ENCODE measurements at regions not wholly inside any gene's neighbourhood (a gene's known extent, or its start where the extent isn't known, plus 50 kb on each side); places are given as distances from the start of the nearest gene placed in this dataset.

DNA sequence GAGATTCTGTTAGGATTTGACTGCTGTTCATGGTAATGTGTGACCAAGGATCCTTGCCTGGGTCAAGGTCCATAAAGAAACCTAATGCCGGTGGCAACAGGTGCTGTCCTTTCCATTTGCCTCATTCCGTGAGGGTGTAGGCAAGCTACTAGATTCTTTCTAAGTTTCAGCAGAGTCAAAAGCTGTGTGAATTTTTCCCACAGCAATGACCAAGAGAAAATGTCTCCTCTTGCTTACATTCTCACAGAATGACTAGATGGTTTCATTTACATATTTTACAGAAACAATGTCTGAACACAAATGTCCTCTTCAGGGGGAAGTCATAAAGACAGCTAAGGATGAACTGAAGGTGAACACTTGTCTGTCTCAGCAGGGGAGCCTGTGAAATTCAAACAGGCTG lies 75.3 kb upstream of the SV2C start:
- in situ Hi-C loops (cut with MboI) (no loop called here), intact Hi-C loops (cut with micrococcal nuclease; ENCODE audit: unreplicated experiment) (loop anchor here (10.0 kb wide), 1 partner anchor 247 kb away; no protein-coding TSS in a partner anchor)
- H4K20me1 ChIP-seq (ENCODE audit: control insufficient read depth, insufficient read depth): no peaks in the 10 kb centered on the region
- peaks cover 4% of the 10 kb centered on the region; the same call in 1 of the 3 replicates for H3K9me3 ChIP-seq (replicated peaks; ENCODE audit: control insufficient read depth, insufficient read depth, low read length)
- RAD21 ChIA-PET (ENCODE audit: unreplicated experiment): no interaction called here
- no peak overlapping the region for H3K9ac ChIP-seq (ENCODE audit: control insufficient read depth, insufficient read depth, low read length)
- CTCF ChIA-PET: no interaction called here
- no peaks in the 10 kb centered on the region for H3K27me3 ChIP-seq (replicated peaks in 1 of 2; ENCODE audit: control insufficient read depth in 2 of 2, insufficient read depth in 2 of 2, low read length in 1 of 2)
- BruUV-seq (replicated peaks): no TSS peak
- H3K4me3 ChIP-seq: no peak overlapping the region
- FAIRE-seq (peak; percentile 23), ATAC-seq (peak; percentile 30), DNase-seq (ENCODE audit: low read depth, low spot score) (peak; percentile 15)
- WGBS (ENCODE audit: insufficient coverage, insufficient replicate concordance, low lambda C conversion rate, missing lambda C conversion rate): 38% methylated on average over 2 of the region's 2 CpGs
- no peaks in the 10 kb centered on the region for H3K79me2 ChIP-seq (ENCODE audit: control insufficient read depth, insufficient read depth, low read length)
- SMC1A ChIA-PET (ENCODE audit: uncharacterized antibody, unreplicated experiment): interaction anchor here (0.6 to 1.7 kb wide), 4 partner anchors 32 to 476 kb away, joined by 3 read pairs; no protein-coding TSS in a partner anchor
- H2AFZ ChIP-seq (ENCODE audit: control insufficient read depth, low read depth, low read length): peak overlapping the region; percentile 66
- H3K27ac ChIP-seq (ENCODE audit: control insufficient read depth, insufficient read depth): peak overlapping the region; percentile 52; the same call in 1 of the 2 replicates
- no peaks in the 10 kb centered on the region for H3K36me3 ChIP-seq (ENCODE audit: control insufficient read depth in 2 of 2, insufficient read depth in 2 of 2, low read length in 1 of 2)
- no peak overlapping the region for H3K4me2 ChIP-seq (ENCODE audit: control insufficient read depth, insufficient read depth)
- POLR2A ChIA-PET: no interaction called here
- H3K4me1 ChIP-seq (ENCODE audit: control insufficient read depth, insufficient read depth, low read length): peaks cover 11% of the 10 kb centered on the region
- TF ChIP-seq NFIC (IDR thresholded peaks at IDR 0.05; ENCODE audit: low read depth, low read length): no peak
- no peak for TF ChIP-seq RBBP5 (conservative IDR thresholded peaks at IDR 0.05)
- TF ChIP-seq IKZF1 (conservative IDR thresholded peaks at IDR 0.05): no peak
- no peak for TF ChIP-seq STAT3 (IDR thresholded peaks at IDR 0.05; ENCODE audit: low read depth, low read length)
- no peak for TF ChIP-seq FOXM1 (IDR thresholded peaks at IDR 0.05; ENCODE audit: low read depth, low read length)
- no peak for TF ChIP-seq RAD51 (IDR thresholded peaks at IDR 0.05)
- TF ChIP-seq JUNB (IDR thresholded peaks at IDR 0.05): 0 out of 2 replicates have a peak, but pooled peaks have one; percentile 12
- TF ChIP-seq, protein P1, sequence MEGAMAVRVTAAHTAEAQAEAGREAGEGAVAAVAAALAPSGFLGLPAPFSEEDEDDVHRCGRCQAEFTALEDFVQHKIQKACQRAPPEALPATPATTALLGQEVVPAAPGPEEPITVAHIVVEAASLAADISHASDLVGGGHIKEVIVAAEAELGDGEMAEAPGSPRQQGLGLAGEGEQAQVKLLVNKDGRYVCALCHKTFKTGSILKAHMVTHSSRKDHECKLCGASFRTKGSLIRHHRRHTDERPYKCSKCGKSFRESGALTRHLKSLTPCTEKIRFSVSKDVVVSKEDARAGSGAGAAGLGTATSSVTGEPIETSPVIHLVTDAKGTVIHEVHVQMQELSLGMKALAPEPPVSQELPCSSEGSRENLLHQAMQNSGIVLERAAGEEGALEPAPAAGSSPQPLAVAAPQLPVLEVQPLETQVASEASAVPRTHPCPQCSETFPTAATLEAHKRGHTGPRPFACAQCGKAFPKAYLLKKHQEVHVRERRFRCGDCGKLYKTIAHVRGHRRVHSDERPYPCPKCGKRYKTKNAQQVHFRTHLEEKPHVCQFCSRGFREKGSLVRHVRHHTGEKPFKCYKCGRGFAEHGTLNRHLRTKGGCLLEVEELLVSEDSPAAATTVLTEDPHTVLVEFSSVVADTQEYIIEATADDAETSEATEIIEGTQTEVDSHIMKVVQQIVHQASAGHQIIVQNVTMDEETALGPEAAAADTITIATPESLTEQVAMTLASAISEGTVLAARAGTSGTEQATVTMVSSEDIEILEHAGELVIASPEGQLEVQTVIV (IDR thresholded peaks at IDR 0.05; ENCODE audit: borderline replicate concordance, partially characterized antibody): no peak
- TF ChIP-seq, protein P2, sequence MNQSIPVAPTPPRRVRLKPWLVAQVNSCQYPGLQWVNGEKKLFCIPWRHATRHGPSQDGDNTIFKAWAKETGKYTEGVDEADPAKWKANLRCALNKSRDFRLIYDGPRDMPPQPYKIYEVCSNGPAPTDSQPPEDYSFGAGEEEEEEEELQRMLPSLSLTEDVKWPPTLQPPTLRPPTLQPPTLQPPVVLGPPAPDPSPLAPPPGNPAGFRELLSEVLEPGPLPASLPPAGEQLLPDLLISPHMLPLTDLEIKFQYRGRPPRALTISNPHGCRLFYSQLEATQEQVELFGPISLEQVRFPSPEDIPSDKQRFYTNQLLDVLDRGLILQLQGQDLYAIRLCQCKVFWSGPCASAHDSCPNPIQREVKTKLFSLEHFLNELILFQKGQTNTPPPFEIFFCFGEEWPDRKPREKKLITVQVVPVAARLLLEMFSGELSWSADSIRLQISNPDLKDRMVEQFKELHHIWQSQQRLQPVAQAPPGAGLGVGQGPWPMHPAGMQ (IDR thresholded peaks at IDR 0.05; ENCODE audit: borderline replicate concordance): no peak
- TF ChIP-seq, protein P3, sequence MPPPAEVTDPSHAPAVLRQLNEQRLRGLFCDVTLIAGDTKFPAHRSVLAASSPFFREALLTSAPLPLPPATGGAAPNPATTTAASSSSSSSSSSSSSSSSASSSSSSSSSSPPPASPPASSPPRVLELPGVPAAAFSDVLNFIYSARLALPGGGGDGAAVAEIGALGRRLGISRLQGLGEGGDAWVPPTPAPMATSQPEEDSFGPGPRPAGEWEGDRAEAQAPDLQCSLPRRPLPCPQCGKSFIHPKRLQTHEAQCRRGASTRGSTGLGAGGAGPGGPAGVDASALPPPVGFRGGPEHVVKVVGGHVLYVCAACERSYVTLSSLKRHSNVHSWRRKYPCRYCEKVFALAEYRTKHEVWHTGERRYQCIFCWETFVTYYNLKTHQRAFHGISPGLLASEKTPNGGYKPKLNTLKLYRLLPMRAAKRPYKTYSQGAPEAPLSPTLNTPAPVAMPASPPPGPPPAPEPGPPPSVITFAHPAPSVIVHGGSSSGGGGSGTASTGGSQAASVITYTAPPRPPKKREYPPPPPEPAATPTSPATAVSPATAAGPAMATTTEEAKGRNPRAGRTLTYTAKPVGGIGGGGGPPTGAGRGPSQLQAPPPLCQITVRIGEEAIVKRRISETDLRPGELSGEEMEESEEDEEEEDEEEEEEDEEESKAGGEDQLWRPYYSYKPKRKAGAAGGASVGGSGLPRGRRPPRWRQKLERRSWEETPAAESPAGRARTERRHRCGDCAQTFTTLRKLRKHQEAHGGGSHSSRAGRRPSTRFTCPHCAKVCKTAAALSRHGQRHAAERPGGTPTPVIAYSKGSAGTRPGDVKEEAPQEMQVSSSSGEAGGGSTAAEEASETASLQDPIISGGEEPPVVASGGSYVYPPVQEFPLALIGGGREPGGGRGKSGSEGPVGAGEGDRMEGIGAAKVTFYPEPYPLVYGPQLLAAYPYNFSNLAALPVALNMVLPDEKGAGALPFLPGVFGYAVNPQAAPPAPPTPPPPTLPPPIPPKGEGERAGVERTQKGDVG (CRISPR knock-in tag; IDR thresholded peaks at IDR 0.05): no peak
- TF ChIP-seq RAD21 (IDR thresholded peaks at IDR 0.05; ENCODE audit: insufficient read depth, low read depth, low read length): 0 out of 2 replicates have a peak, but pooled peaks have one; percentile 12
- TF ChIP-seq CBX5 (IDR thresholded peaks at IDR 0.05; ENCODE audit: low read depth): 0 out of 2 replicates have a peak, but pooled peaks have one; percentile 17
